ENCODE measurements at regions not wholly inside any gene's neighbourhood (a gene's known extent, or its start where the extent isn't known, plus 50 kb on each side); places are given as distances from the start of the nearest gene placed in this dataset.

GRCh38 chr20:23224806-23225205 lies 125.8 kb upstream of the NXT1 start:
- H3K79me2 ChIP-seq (ENCODE audit: control insufficient read depth, insufficient read depth, low read length): no peaks in the 10 kb centered on the region
- H3K27ac ChIP-seq (ENCODE audit: extremely low read depth, low read depth, low read length): no peak overlapping the region
- TF ChIP-seq RBM15 (IDR thresholded peaks at IDR 0.05; ENCODE audit: insufficient read depth, low read length) (no peak), MEF2D (tag; conservative IDR thresholded peaks at IDR 0.05; ENCODE audit: low read depth) (no peak), ESRRB (CRISPR knock-in tag; IDR thresholded peaks at IDR 0.05; ENCODE audit: borderline replicate concordance) (no peak), SAFB (IDR thresholded peaks at IDR 0.05; ENCODE audit: borderline replicate concordance, low read depth, low read length) (no peak), ZNF518B (CRISPR knock-in tag; IDR thresholded peaks at IDR 0.05) (no peak), ZMIZ1 (IDR thresholded peaks at IDR 0.05; ENCODE audit: low read depth in 2 of 2, low read length in 2 of 2) (no peak), ZNF75A (CRISPR knock-in tag; IDR thresholded peaks at IDR 0.05) (no peak), TAF9B (IDR thresholded peaks at IDR 0.05; ENCODE audit: partially characterized antibody) (no peak), NFIX (CRISPR knock-in tag; IDR thresholded peaks at IDR 0.05; ENCODE audit: low read depth) (no peak), ZNF584 (CRISPR knock-in tag; IDR thresholded peaks at IDR 0.05; ENCODE audit: low read depth) (no peak), NEUROD1 (IDR thresholded peaks at IDR 0.05; ENCODE audit: borderline replicate concordance, low read depth, low read length, partially characterized antibody) (no peak), ZNF280A (IDR thresholded peaks at IDR 0.05; ENCODE audit: low read depth, partially characterized antibody) (no peak), HNRNPUL1 (IDR thresholded peaks at IDR 0.05; ENCODE audit: low read length) (no peak), CBX1 (IDR thresholded peaks at IDR 0.05; ENCODE audit: low read depth) (no peak), ZNF408 (CRISPR knock-in tag; IDR thresholded peaks at IDR 0.05; ENCODE audit: low read depth) (no peak)

More at GRCh38 chr20:23224806-23225205, 125.8 kb upstream of the NXT1 start:
- H3K27me3 ChIP-seq (ENCODE audit: control insufficient read depth in 2 of 2, insufficient read depth in 2 of 2, low read length in 2 of 2): no peaks in the 10 kb centered on the region; a peak in 1 of 5 replicates
- H3K4me2 ChIP-seq (ENCODE audit: insufficient read depth, low read length): no peak overlapping the region
- H3K4me3 ChIP-seq: no peak overlapping the region
- peaks cover 2% of the 10 kb centered on the region; the same call in 1 of the 2 replicates for H3K9me3 ChIP-seq (replicated peaks; ENCODE audit: control insufficient read depth, insufficient read depth, low read depth, low read length)
- ChIA-PET POLR2A (no interaction called here), CTCF (ENCODE audit: low intra/inter-chr PET ratio) (no interaction called here)
- H3K9me1 ChIP-seq (ENCODE audit: control insufficient read depth, insufficient read depth, low read length): no peaks in the 10 kb centered on the region
- BruUV-seq (replicated peaks): no TSS peak
- H3K36me3 ChIP-seq (ENCODE audit: control insufficient read depth, insufficient read depth, low read length): no peaks in the 10 kb centered on the region
- no peaks in the 10 kb centered on the region; a peak in 3 of 5 replicates for H3K4me1 ChIP-seq (replicated peaks in 1 of 2; ENCODE audit: control insufficient read depth in 2 of 2, insufficient read depth in 2 of 2, low read length in 2 of 2)
- 18% methylated on average over 5 of the region's 5 CpGs for WGBS (ENCODE audit: insufficient coverage, low coverage, missing lambda C conversion rate)
- no peaks in the 10 kb centered on the region for H4K20me1 ChIP-seq (replicated peaks; ENCODE audit: control insufficient read depth, insufficient read depth, low read length)
- no peak for FAIRE-seq
- no peak overlapping the region for H2AFZ ChIP-seq (ENCODE audit: low read depth, low read length)
- ATAC-seq: no peak
- in situ Hi-C loops (cut with MboI) (no loop called here), intact Hi-C loops (cut with micrococcal nuclease) (no loop called here)
- no peak overlapping the region for H3K9ac ChIP-seq (ENCODE audit: insufficient read depth in 1 of 2, low read depth in 2 of 2, low read length in 2 of 2)
- no peak for DNase-seq (ENCODE audit: extremely low read depth in 1 of 4, low spot score in 3 of 4)
